Memory B cell (primary cell): ENCODE measurements at regions not wholly inside any gene's neighbourhood (a gene's known extent, or its start where the extent isn't known, plus 50 kb on each side); places are given as distances from the start of the nearest gene placed in this dataset.

Experiments used
- ATAC-seq: fragments of 150-1000 bp; cut with Tn5 transposase; 2 replicates; pipeline ENCODE4 v1.10.0; 2021; ENCODE audit warnings: low read depth, mild to moderate bottlenecking, moderate library complexity
- DNase-seq, 2 donors: peaks; one replicate each; pipeline ENCODE4 v3.0.0; 2022; ENCODE audit warnings: low spot score in 2 of 2
- H3K27ac Mint-ChIP-seq: one replicate; pipeline ENCODE4 v1.8.0; 2022; ENCODE audit warnings: mild to moderate bottlenecking, moderate library complexity, mixed read lengths
- H3K27me3 Mint-ChIP-seq: one replicate; pipeline ENCODE4 v1.8.0; 2022; ENCODE audit warnings: mixed read lengths
- H3K36me3 Mint-ChIP-seq: one replicate; pipeline ENCODE4 v1.8.0; 2022; ENCODE audit warnings: mild to moderate bottlenecking, mixed read lengths
- H3K4me1 Mint-ChIP-seq: one replicate; pipeline ENCODE4 v1.8.0; 2022; ENCODE audit warnings: mixed read lengths
- H3K4me3 Mint-ChIP-seq: one replicate; pipeline ENCODE4 v1.8.0; 2022; ENCODE audit warnings: mild to moderate bottlenecking, moderate library complexity, mixed read lengths
- H3K9me3 Mint-ChIP-seq: one replicate; pipeline ENCODE4 v1.8.0; 2022; ENCODE audit warnings: mixed read lengths

- no peaks in the 10 kb centered on the region for H3K4me1 Mint-ChIP-seq
- H3K27me3 Mint-ChIP-seq, result peaks cover 2% of the 10 kb centered on the region
- no peak overlapping the region for H3K4me3 Mint-ChIP-seq
- H3K9me3 Mint-ChIP-seq, result peaks cover 2% of the 10 kb centered on the region
- no peak overlapping the region for H3K27ac Mint-ChIP-seq
- ATAC-seq, result no peak
- no peak for DNase-seq
- no peaks in the 10 kb centered on the region for H3K36me3 Mint-ChIP-seq
Observed at GRCh38 chrY:15162211-15162610, 637.9 kb downstream of the NLGN4Y start.

DNA sequence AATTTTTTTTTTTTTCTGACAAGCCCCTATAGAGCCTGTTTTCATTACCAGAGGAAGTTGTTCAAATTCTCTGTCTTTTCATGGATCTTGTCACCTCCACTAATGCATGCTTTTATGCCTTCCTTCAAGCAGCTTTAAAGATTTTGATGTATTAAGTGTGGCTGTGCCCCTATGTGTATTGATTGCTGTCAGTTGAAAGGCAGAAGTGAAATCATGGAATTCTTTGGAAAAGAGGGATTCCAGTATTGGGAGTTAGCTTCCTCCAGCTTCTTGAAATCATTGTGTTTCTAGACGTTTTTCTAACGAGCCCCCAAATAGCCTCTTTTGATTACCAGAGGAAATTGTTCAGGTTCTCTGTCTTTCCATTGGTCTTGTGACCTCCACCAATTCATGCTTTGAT is 655.6 kb downstream of the NLGN4Y start:
- no peaks in the 10 kb centered on the region for H3K36me3 Mint-ChIP-seq
- ATAC-seq, result no peak
- H3K4me1 Mint-ChIP-seq, result no peaks in the 10 kb centered on the region
- H3K9me3 Mint-ChIP-seq, result no peaks in the 10 kb centered on the region
- H3K27ac Mint-ChIP-seq, result no peak overlapping the region
- no peak overlapping the region for H3K4me3 Mint-ChIP-seq
- no peak for DNase-seq
- no peaks in the 10 kb centered on the region for H3K27me3 Mint-ChIP-seq

DNA sequence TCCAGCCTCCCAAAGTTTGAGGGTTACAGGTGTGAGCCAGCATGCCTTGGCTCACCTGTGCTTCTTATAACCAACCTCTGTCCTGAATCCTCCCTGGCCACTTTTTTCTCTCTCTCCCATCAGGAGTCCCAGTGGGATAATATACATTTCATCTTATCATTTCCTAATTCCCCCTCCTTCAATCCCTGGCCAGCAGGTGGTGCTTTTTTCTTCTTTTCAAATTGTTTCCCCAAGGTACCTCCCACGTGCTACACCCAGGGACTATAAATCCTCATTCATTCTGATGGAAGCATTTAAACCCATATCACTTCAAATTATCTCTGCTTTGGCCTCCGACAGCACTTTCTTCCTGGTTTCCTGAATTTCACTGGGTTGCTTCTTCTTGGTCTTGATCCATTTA is 704.7 kb downstream of the NLGN4Y start:
- Mint-ChIP-seq H3K27me3 (peaks cover 5% of the 10 kb centered on the region), H3K4me3 (no peak overlapping the region), H3K4me1 (peaks cover 3% of the 10 kb centered on the region), H3K27ac (no peak overlapping the region), H3K36me3 (no peaks in the 10 kb centered on the region), H3K9me3 (peaks cover 3% of the 10 kb centered on the region)
- DNase-seq (no peak), ATAC-seq (no peak)

GRCh38 chrY:15239596-15240132 is 715.3 kb downstream of the NLGN4Y start:
- Mint-ChIP-seq H3K4me3 (no peak overlapping the region), H3K9me3 (no peaks in the 10 kb centered on the region), H3K36me3 (no peaks in the 10 kb centered on the region), H3K4me1 (no peaks in the 10 kb centered on the region), H3K27ac (no peak overlapping the region), H3K27me3 (no peaks in the 10 kb centered on the region)
- ATAC-seq (no peak), DNase-seq (no peak)

- DNase-seq (no peak), ATAC-seq (no peak)
- Mint-ChIP-seq H3K27me3 (no peaks in the 10 kb centered on the region), H3K27ac (no peak overlapping the region), H3K9me3 (peaks cover 5% of the 10 kb centered on the region), H3K36me3 (no peaks in the 10 kb centered on the region), H3K4me3 (no peak overlapping the region), H3K4me1 (no peaks in the 10 kb centered on the region)
Observed at GRCh38 chrY:15259286-15259685, 735.0 kb downstream of the NLGN4Y start.

DNA sequence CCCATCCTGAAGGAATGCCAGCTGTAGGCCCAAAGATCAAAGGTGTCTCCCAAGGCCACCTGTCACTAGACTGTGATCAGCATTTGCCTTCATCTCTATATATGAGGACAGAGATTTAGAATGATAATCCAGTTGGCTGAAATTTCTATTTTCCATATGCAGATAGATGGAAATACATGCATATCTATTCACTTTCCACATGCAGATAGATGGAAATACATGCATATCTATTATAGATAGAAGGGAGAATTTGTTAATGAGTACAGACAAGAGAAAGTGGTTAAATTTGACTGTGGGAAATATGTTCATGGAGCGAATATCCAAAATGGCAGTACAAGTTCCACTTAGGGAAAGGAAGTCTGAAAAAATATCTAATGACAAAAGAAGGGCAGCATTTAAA is 762.2 kb downstream of the NLGN4Y start:
- no peak overlapping the region for H3K27ac Mint-ChIP-seq
- no peaks in the 10 kb centered on the region for H3K36me3 Mint-ChIP-seq
- no peaks in the 10 kb centered on the region for H3K27me3 Mint-ChIP-seq

GRCh38 chrY:15289821-15290220 is 765.5 kb downstream of the NLGN4Y start:
- ATAC-seq (no peak), DNase-seq (no peak)
- Mint-ChIP-seq H3K4me1 (no peaks in the 10 kb centered on the region), H3K4me3 (no peak overlapping the region), H3K27ac (no peak overlapping the region), H3K36me3 (no peaks in the 10 kb centered on the region), H3K27me3 (peaks cover 1% of the 10 kb centered on the region), H3K9me3 (no peaks in the 10 kb centered on the region)

More for the DNA sequence above, 762.2 kb downstream of the NLGN4Y start:
- Mint-ChIP-seq H3K9me3 (no peaks in the 10 kb centered on the region), H3K4me3 (no peak overlapping the region), H3K4me1 (no peaks in the 10 kb centered on the region)
- DNase-seq (no peak), ATAC-seq (no peak)

- Mint-ChIP-seq H3K27me3 (peaks cover 1% of the 10 kb centered on the region), H3K9me3 (no peaks in the 10 kb centered on the region), H3K4me1 (no peaks in the 10 kb centered on the region), H3K4me3 (no peak overlapping the region), H3K27ac (no peak overlapping the region), H3K36me3 (no peaks in the 10 kb centered on the region)
- ATAC-seq (no peak), DNase-seq (no peak)
Observed at GRCh38 chrY:15292881-15293280, 768.6 kb downstream of the NLGN4Y start.

DNA sequence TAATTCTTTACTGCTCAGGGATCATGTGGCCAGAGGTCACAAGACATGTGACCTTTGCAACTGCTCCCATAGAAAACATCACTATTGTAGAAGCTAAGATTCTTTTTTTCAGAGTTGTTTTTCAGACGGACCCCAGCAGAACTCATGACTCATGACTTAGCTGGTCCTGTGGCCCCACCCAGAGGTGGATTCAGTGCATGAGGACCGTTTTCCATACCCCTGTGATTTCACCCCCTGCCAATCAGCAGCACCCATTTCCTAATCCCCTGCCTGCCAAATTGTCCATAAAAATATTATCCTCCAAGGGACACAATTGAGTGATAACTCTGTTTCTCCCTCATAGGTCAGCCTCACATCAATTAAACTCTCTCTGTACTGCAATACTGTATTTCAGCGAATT is 777.5 kb downstream of the NLGN4Y start:
- no peaks in the 10 kb centered on the region for H3K27me3 Mint-ChIP-seq
- H3K27ac Mint-ChIP-seq, result no peak overlapping the region
- no peaks in the 10 kb centered on the region for H3K4me1 Mint-ChIP-seq
- no peak for DNase-seq
- H3K9me3 Mint-ChIP-seq, result no peaks in the 10 kb centered on the region
- H3K4me3 Mint-ChIP-seq, result no peak overlapping the region
- ATAC-seq, result no peak
- H3K36me3 Mint-ChIP-seq, result no peaks in the 10 kb centered on the region

DNA sequence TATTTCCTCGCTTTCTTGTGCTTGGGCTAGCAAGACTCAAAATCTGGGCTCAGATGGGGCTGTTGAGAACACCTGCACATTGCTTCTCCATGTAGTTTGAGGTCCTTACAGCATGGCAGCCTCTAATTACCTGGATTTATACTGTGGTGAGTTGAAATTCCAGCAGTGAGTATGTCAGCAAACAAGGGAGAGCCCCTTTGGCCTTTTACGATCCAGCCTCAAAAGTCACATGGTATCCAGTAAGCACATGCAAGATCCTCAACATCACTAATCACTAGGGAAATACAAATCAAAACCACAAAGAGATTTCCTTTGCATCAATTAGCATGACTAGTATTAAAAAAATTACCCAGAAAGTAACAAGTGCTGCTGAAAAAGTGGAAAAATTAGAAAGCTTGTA is 787.8 kb downstream of the NLGN4Y start:
- DNase-seq (no peak), ATAC-seq (no peak)
- no peak overlapping the region for H3K27ac Mint-ChIP-seq
- peaks cover 4% of the 10 kb centered on the region for H3K9me3 Mint-ChIP-seq
- no peak overlapping the region for H3K4me3 Mint-ChIP-seq
- peaks cover 4% of the 10 kb centered on the region for H3K27me3 Mint-ChIP-seq
- H3K36me3 Mint-ChIP-seq, result peaks cover 2% of the 10 kb centered on the region
- H3K4me1 Mint-ChIP-seq, result peaks cover 3% of the 10 kb centered on the region

DNA sequence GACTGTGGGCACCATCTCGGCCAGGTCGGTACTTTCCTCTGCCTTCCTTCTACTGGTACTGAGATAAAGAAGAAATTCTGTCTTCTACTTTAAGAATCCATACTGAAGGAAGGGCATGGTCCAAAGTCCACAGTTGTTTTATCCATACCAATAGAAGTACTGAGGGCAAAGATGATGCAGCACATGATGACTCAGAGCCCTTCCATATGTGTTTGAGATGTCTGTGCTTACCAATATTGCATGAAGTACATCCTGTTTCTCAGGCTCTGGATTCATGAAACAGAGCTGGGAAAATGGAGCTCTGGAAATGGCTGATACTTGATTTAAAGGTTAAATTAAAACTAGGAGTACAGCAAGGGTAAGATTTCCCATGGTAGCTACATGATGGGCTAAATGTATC is 799.9 kb downstream of the NLGN4Y start:
- Mint-ChIP-seq H3K4me1 (peaks cover 6% of the 10 kb centered on the region), H3K4me3 (no peak overlapping the region), H3K27me3 (peaks cover 2% of the 10 kb centered on the region), H3K36me3 (no peaks in the 10 kb centered on the region), H3K27ac (no peak overlapping the region), H3K9me3 (peaks cover 2% of the 10 kb centered on the region)
- no peak for ATAC-seq
- no peak for DNase-seq

DNA sequence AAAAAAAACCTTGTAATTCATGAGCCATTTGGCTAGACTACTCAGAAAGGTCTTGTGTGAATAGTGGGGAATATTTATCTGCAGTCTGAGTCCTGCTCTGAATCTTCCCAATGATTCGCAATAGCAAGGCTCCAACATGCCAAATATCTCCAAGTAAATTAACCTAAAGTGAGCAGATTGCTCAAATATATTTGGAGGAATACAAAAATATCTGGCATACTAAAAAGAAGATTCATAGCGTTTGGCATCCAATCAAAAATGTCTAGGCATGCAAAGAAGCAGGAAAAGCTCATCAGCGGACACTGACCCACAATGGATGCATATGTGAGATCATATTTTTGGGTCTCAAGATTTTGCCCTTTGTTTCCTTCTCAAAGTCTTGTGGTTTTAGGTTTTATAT is 800.9 kb downstream of the NLGN4Y start:
- no peak for DNase-seq
- Mint-ChIP-seq H3K27me3 (peaks cover 2% of the 10 kb centered on the region), H3K27ac (no peak overlapping the region), H3K9me3 (peaks cover 2% of the 10 kb centered on the region), H3K36me3 (no peaks in the 10 kb centered on the region), H3K4me3 (no peak overlapping the region), H3K4me1 (peaks cover 6% of the 10 kb centered on the region)
- no peak for ATAC-seq

GRCh38 chrY:15326673-15327072 is 802.3 kb downstream of the NLGN4Y start:
- Mint-ChIP-seq H3K27ac (no peak overlapping the region), H3K27me3 (no peaks in the 10 kb centered on the region), H3K4me3 (peak overlapping the region; percentile 32), H3K9me3 (no peaks in the 10 kb centered on the region), H3K36me3 (no peaks in the 10 kb centered on the region), H3K4me1 (peaks cover 6% of the 10 kb centered on the region)
- ATAC-seq (no peak), DNase-seq (no peak)

- H3K4me1 Mint-ChIP-seq, result peaks cover 6% of the 10 kb centered on the region
- no peak overlapping the region for H3K27ac Mint-ChIP-seq
- DNase-seq, result no peak
- no peaks in the 10 kb centered on the region for H3K9me3 Mint-ChIP-seq
- H3K27me3 Mint-ChIP-seq, result no peaks in the 10 kb centered on the region
- ATAC-seq, result no peak
- H3K4me3 Mint-ChIP-seq, result no peak overlapping the region
- H3K36me3 Mint-ChIP-seq, result no peaks in the 10 kb centered on the region
Observed at GRCh38 chrY:15328848-15329247, 804.5 kb downstream of the NLGN4Y start.

DNA sequence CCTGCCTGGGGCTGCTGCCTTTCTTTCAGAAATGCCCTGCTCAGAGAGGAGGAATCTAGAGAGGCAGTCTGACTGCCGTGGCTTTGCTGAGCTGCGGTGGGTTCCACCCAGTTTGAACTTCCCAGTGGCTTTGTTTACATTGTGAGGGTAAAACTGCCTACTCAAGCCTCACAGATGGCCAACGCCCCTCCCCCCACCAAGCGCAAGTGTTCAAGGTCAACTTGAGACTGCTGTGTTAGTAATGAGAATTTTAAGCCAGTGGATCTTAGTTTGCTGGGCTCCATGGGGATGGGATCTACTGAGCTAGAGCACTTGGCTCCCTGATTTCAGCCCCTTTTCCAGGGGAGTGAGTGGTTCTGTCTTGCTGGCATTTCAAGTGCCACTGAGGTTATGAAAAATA is 819.2 kb downstream of the NLGN4Y start:
- ATAC-seq, result no peak
- Mint-ChIP-seq H3K27me3 (no peaks in the 10 kb centered on the region), H3K4me1 (no peaks in the 10 kb centered on the region)

More for the DNA sequence above, 819.2 kb downstream of the NLGN4Y start:
- H3K27ac Mint-ChIP-seq, result no peak overlapping the region
- DNase-seq, result no peak
- H3K9me3 Mint-ChIP-seq, result peaks cover 3% of the 10 kb centered on the region
- H3K36me3 Mint-ChIP-seq, result no peaks in the 10 kb centered on the region
- H3K4me3 Mint-ChIP-seq, result no peak overlapping the region
